Karpas-422 (cell line): ENCODE measurements at regions not wholly inside any gene's neighbourhood (a gene's known extent, or its start where the extent isn't known, plus 50 kb on each side); places are given as distances from the start of the nearest gene placed in this dataset. TPM values are rescaled to one million over a fixed set of nuclear protein-coding genes. Genes with fewer than 3 reads are reported as not detected.

Source experiments
- small RNA-seq: library from RNA; depleted of rRNA; stranded (forward); fragments of <200 nt; gene quantifications from one replicate; pipeline ENCODE3, GENCODE V24; 2014

Small RNAs in the stretch of these regions (small RNA-seq; reads per million reads assigned to genes)
- not detected for gene RNU6ATAC29P
